ENCODE measurements at regions not wholly inside any gene's neighbourhood (a gene's known extent, or its start where the extent isn't known, plus 50 kb on each side); places are given as distances from the start of the nearest gene placed in this dataset.

GRCh38 chr1:4854367-4854766 is 200.0 kb downstream of the AJAP1 start:
- TF ChIP-seq SP1 (IDR thresholded peaks at IDR 0.05) (no peak), REST (IDR thresholded peaks at IDR 0.05) (no peak), FOXA2 (IDR thresholded peaks at IDR 0.05) (no peak), EGR1 (IDR thresholded peaks at IDR 0.05; ENCODE audit: low read depth in 2 of 2) (no peak), HNF4A (conservative IDR thresholded peaks at IDR 0.05) (no peak), YY1 (IDR thresholded peaks at IDR 0.05) (no peak), CTCF (IDR thresholded peaks at IDR 0.05; ENCODE audit: low read depth, low read length, missing input control) (no peak), JUND (IDR thresholded peaks at IDR 0.05) (no peak), FOXA1 (IDR thresholded peaks at IDR 0.05) (no peak), NR2F2 (IDR thresholded peaks at IDR 0.05) (no peak), MAX (IDR thresholded peaks at IDR 0.05) (no peak), ZBTB33 (IDR thresholded peaks at IDR 0.05) (no peak), RXRA (IDR thresholded peaks at IDR 0.05) (no peak), ATF3 (IDR thresholded peaks at IDR 0.05) (no peak), RAD21 (IDR thresholded peaks at IDR 0.05) (no peak), TAF1 (conservative IDR thresholded peaks at IDR 0.05) (no peak), GABPA (IDR thresholded peaks at IDR 0.05 in 1 of 2, conservative IDR thresholded peaks at IDR 0.05 in 1 of 2) (no peak), HNF4G (IDR thresholded peaks at IDR 0.05) (no peak)
- Histone ChIP-seq H3K4me3 (ENCODE audit: low read depth in 1 of 3, low read length in 3 of 3) (no peak overlapping the region), H3K27me3 (ENCODE audit: control insufficient read depth in 4 of 4, insufficient read depth in 4 of 4, low read length in 3 of 4) (peaks cover 0 to 5% (median 0%) of the 10 kb centered on the region in 4 donors), H3K4me1 (ENCODE audit: control insufficient read depth in 4 of 4, insufficient read depth in 4 of 4, low read length in 3 of 4) (no peaks in the 10 kb centered on the region), H3K9ac (ENCODE audit: low read depth in 1 of 2, low read length in 2 of 2) (no peak overlapping the region), H3K36me3 (ENCODE audit: control insufficient read depth in 4 of 4, insufficient read depth in 3 of 4, low read depth in 1 of 4, low read length in 3 of 4) (no peaks in the 10 kb centered on the region), H3K9me3 (ENCODE audit: control insufficient read depth in 4 of 4, low read length in 3 of 4) (peaks cover 0 to 9% (median 4%) of the 10 kb centered on the region in 4 donors), H3K27ac (ENCODE audit: low read depth in 1 of 2, low read length in 2 of 2) (no peak overlapping the region)
- DNase-seq (ENCODE audit: low spot score) = no peak
- WGBS = 79% methylated on average over 8 of the region's 8 CpGs
